ENCODE measurements at regions not wholly inside any gene's neighbourhood (a gene's known extent, or its start where the extent isn't known, plus 50 kb on each side); places are given as distances from the start of the nearest gene placed in this dataset.
"Not testable (repeated sequence)": the region's sequence is repeated elsewhere in the genome, so short reads cannot be mapped to it uniquely, and the experiment has no call there.

GRCh38 chr12:63006536-63006935, 71.6 kb upstream of the PPM1H start:
- Mint-ChIP-seq H3K9me3 (no peaks in the 10 kb centered on the region), H3K4me1 (no peaks in the 10 kb centered on the region), H3K4me3 (no peak overlapping the region), H3K27me3 (ENCODE audit: low read depth) (peaks cover 2% of the 10 kb centered on the region), H3K27ac (ENCODE audit: unreplicated experiment) (no peak overlapping the region), H3K36me3 (ENCODE audit: low read depth) (no peaks in the 10 kb centered on the region)
- TF ChIP-seq CTCF (conservative IDR thresholded peaks at IDR 0.05) = no peak
- no peak for DNase-seq (ENCODE audit: low read depth, low spot score)

- H3K9me3 Mint-ChIP-seq = no peaks in the 10 kb centered on the region
- peaks cover 2% of the 10 kb centered on the region for H3K27me3 Mint-ChIP-seq (ENCODE audit: low read depth)
- no peak overlapping the region for H3K27ac Mint-ChIP-seq (ENCODE audit: unreplicated experiment)
- DNase-seq (ENCODE audit: low read depth, low spot score) = no peak
- peaks cover 6% of the 10 kb centered on the region for H3K4me1 Mint-ChIP-seq
- TF ChIP-seq CTCF (conservative IDR thresholded peaks at IDR 0.05) = no peak
- H3K36me3 Mint-ChIP-seq (ENCODE audit: low read depth) = no peaks in the 10 kb centered on the region
- no peak overlapping the region for H3K4me3 Mint-ChIP-seq
These were observed 70.4 kb upstream of the PPM1H start for GRCh38 chr12:63005382-63005781.

- TF ChIP-seq CTCF (conservative IDR thresholded peaks at IDR 0.05) = no peak
- H3K4me1 Mint-ChIP-seq = peaks cover 23% of the 10 kb centered on the region
- H3K27ac Mint-ChIP-seq (ENCODE audit: unreplicated experiment) = no peak overlapping the region
These were observed 68.4 kb upstream of the PPM1H start for GRCh38 chr12:63003223-63003819.

GRCh38 chr12:63002059-63002458, 67.1 kb upstream of the PPM1H start:
- H3K27me3 Mint-ChIP-seq (ENCODE audit: low read depth); H3K27ac Mint-ChIP-seq (ENCODE audit: unreplicated experiment); H3K4me3 Mint-ChIP-seq; H3K9me3 Mint-ChIP-seq; DNase-seq (ENCODE audit: low read depth, low spot score); H3K36me3 Mint-ChIP-seq (ENCODE audit: low read depth): not testable (repeated sequence)
- peaks cover 24% of the 10 kb centered on the region for H3K4me1 Mint-ChIP-seq

More at GRCh38 chr12:63003223-63003819, 68.4 kb upstream of the PPM1H start:
- Mint-ChIP-seq H3K36me3 (ENCODE audit: low read depth) (no peaks in the 10 kb centered on the region), H3K4me3 (no peak overlapping the region), H3K9me3 (no peaks in the 10 kb centered on the region), H3K27me3 (ENCODE audit: low read depth) (peaks cover 2% of the 10 kb centered on the region)
- DNase-seq (ENCODE audit: low read depth, low spot score) = no peak

GRCh38 chr12:62998454-62998853, 63.5 kb upstream of the PPM1H start:
- Mint-ChIP-seq H3K27me3 (ENCODE audit: low read depth) (no peaks in the 10 kb centered on the region), H3K4me3 (no peak overlapping the region), H3K36me3 (ENCODE audit: low read depth) (no peaks in the 10 kb centered on the region), H3K27ac (ENCODE audit: unreplicated experiment) (no peak overlapping the region), H3K4me1 (peaks cover 24% of the 10 kb centered on the region), H3K9me3 (no peaks in the 10 kb centered on the region)
- no peak for DNase-seq (ENCODE audit: low read depth, low spot score)
- TF ChIP-seq CTCF (conservative IDR thresholded peaks at IDR 0.05) = no peak

GRCh38 chr12:62995097-62995496, 60.1 kb upstream of the PPM1H start:
- no peaks in the 10 kb centered on the region for H3K27me3 Mint-ChIP-seq (ENCODE audit: low read depth)
- H3K36me3 Mint-ChIP-seq (ENCODE audit: low read depth) = no peaks in the 10 kb centered on the region
- no peak overlapping the region for H3K4me3 Mint-ChIP-seq
- H3K4me1 Mint-ChIP-seq = peaks cover 15% of the 10 kb centered on the region
- DNase-seq (ENCODE audit: low read depth, low spot score) = no peak
- TF ChIP-seq CTCF (conservative IDR thresholded peaks at IDR 0.05) = no peak
- H3K27ac Mint-ChIP-seq (ENCODE audit: unreplicated experiment) = no peak overlapping the region
- H3K9me3 Mint-ChIP-seq = peaks cover 6% of the 10 kb centered on the region

Measured in neural crest cell (in vitro differentiated cells).